Stimulated activated naive CD8-positive, alpha-beta T cell treated with anti-CD3 and anti-CD28 coated beads, Interleukin-15, Interleukin-2, amounts not matched to agents 100 ng/mL and 50 ng/mL, for 24 hours (primary cell): ENCODE measurements at regions not wholly inside any gene's neighbourhood (a gene's known extent, or its start where the extent isn't known, plus 50 kb on each side); places are given as distances from the start of the nearest gene placed in this dataset.
"Not testable (repeated sequence)": the region's sequence is repeated elsewhere in the genome, so short reads cannot be mapped to it uniquely, and the experiment has no call there.

ENCODE experiments used
- H3K27ac Mint-ChIP-seq: one replicate; pipeline ENCODE4 v1.8.0; 2021; ENCODE audit warnings: mild to moderate bottlenecking, mixed read lengths
- H3K27me3 Mint-ChIP-seq: one replicate; pipeline ENCODE4 v1.8.0; 2021; ENCODE audit warnings: mixed read lengths
- H3K36me3 Mint-ChIP-seq: one replicate; pipeline ENCODE4 v1.8.0; 2021; ENCODE audit warnings: low read depth, mixed read lengths
- H3K4me1 Mint-ChIP-seq: one replicate; pipeline ENCODE4 v1.8.0; 2021; ENCODE audit warnings: low read depth, mixed read lengths
- H3K4me3 Mint-ChIP-seq: one replicate; pipeline ENCODE4 v1.8.0; 2021; ENCODE audit warnings: mild to moderate bottlenecking, mixed read lengths
- H3K9me3 Mint-ChIP-seq: one replicate; pipeline ENCODE4 v1.8.0; 2021; ENCODE audit warnings: mixed read lengths

DNA sequence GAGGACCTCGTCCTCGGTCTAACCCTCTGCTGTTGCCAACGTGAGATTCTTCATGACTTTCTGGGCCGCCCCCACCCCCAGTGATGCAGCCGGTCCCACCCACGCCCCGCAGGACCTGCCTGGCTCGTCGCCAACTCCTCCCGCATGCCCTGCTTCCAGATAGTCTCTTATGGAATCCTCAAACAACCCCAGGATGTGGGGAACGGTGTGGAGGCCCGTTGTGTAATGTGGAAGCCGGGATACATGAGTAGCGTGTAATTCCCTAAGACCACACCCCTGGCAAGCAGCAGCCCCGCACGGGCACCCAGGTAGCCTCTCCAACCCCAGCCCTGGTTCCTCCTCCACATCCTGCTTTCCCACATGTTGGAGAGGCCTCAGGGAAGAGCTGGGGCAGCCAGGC is 275.9 kb downstream of the C16orf95 start:
- no peaks in the 10 kb centered on the region for H3K36me3 Mint-ChIP-seq
- no peak overlapping the region for H3K27ac Mint-ChIP-seq
- H3K27me3 Mint-ChIP-seq: peaks cover 7% of the 10 kb centered on the region
- H3K4me3 Mint-ChIP-seq: no peak overlapping the region
- no peaks in the 10 kb centered on the region for H3K9me3 Mint-ChIP-seq
- no peaks in the 10 kb centered on the region for H3K4me1 Mint-ChIP-seq

DNA sequence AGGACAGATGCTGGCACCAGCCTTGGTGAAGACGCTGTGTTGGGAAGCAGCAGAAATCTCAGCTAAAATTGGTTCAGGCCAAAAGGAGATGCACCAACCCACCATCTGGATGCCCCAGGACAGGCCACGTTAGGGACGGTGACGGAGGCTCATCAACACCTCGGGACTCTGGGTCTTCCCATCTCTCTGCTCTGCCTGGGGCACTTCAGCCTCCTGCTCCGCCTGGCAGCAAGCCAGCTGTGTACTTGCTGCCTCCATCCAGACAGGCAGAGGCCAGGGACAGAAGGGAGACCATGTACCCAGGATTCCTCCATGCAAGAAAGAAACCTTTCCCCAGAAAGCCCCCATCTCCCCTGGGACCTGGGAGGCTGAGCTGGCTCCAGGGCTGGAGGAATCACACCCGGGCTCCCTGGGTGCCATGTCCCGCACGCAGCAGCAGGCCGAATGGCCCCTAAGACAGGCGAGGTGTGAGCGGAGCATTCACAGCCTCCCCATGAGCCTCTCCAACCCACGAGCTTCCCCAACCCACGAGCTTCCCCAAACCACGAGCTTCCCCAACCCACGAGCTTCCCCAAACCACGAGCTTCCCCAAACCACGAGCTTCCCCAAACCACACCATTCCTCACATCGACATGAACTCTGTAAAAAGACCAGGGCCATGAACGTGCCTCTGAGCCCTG is 274.5 kb downstream of the C16orf95 start:
- H3K27ac Mint-ChIP-seq: no peak overlapping the region
- no peaks in the 10 kb centered on the region for H3K9me3 Mint-ChIP-seq
- no peaks in the 10 kb centered on the region for H3K4me1 Mint-ChIP-seq
- H3K27me3 Mint-ChIP-seq: peaks cover 7% of the 10 kb centered on the region
- H3K4me3 Mint-ChIP-seq: no peak overlapping the region
- H3K36me3 Mint-ChIP-seq: no peaks in the 10 kb centered on the region

DNA sequence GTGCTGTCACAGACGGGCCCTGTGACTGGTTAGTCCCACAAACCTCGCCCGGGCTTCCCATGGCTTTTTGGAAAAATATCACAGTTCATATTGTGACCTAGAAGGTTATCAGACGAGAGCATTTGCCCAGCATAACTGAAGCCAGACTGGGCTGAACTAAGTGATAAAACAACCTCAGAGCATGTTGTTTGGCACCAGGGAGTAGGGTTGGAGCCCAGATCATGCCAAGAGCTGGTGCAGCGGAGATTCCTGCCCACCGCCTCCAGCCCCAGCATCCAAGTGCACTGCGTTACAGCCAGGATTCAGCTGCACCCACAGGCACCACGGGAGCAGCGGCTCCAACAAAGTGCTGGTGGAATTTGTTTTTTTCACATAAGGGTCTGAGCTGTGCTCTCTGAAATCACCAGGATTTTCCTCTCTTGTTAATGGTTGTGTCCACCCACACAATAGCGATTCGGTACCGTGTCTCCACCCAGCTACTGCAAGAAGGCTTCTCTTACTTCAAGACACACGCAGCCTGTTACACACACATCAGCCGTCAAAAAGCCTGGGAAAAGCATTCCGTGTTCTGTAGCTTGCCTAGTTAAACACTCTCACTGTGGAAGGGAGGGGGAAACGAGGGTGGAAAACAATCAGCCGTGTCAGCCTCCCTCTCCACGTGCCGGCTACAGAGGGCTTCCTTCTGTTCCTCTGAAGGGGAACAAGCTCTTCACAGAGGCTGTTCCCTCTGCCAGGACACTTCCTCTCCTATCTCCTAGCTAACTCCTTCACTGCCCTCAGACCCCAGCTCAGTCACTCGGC is 273.8 kb downstream of the C16orf95 start:
- peaks cover 7% of the 10 kb centered on the region for H3K27me3 Mint-ChIP-seq
- no peak overlapping the region for H3K27ac Mint-ChIP-seq

DNA sequence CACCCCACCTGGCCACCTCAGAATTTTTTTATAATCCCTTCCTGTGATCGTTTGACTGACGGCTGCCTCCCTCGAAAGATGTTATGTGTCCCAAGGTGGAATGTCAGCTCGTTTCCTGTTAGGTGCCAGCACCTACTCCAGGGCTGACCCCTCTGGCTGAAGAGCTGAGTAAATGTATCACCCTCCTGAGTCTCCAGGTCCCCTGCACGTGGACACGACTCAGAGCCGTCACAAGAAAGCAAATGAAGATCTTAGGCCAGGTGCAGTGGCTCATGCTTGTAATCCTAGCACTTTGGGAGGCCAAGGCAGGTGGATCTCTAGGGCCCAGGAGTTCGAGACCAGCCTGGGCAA is 273.2 kb downstream of the C16orf95 start:
- Mint-ChIP-seq H3K36me3 (no peaks in the 10 kb centered on the region), H3K4me3 (no peak overlapping the region), H3K27me3 (peaks cover 7% of the 10 kb centered on the region), H3K4me1 (no peaks in the 10 kb centered on the region), H3K9me3 (no peaks in the 10 kb centered on the region), H3K27ac (no peak overlapping the region)

More for the DNA sequence above, 273.8 kb downstream of the C16orf95 start:
- no peaks in the 10 kb centered on the region for H3K36me3 Mint-ChIP-seq
- no peaks in the 10 kb centered on the region for H3K9me3 Mint-ChIP-seq
- no peaks in the 10 kb centered on the region for H3K4me1 Mint-ChIP-seq
- H3K4me3 Mint-ChIP-seq: no peak overlapping the region

DNA sequence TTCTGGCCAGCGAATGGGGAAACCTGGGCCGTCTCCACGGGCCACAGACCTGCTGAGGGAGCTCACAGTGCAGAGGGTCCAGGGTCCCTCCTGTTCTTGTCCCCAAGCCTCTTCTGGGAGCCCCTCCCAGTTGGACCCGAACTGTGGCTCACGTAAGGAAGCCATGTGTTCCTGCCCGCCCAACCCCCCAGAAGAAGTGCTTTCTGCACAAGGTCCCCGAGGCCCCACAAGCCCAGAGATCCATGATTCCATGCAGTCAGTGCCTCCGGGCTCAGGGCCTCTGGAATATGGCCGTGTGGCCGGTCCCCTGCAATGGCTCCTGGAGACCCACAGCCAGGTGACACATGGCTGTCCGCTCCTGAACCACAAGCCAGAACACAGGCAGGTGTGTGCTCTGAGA is 272.4 kb downstream of the C16orf95 start:
- Mint-ChIP-seq H3K4me1 (no peaks in the 10 kb centered on the region), H3K27ac (no peak overlapping the region), H3K27me3 (peaks cover 7% of the 10 kb centered on the region), H3K9me3 (no peaks in the 10 kb centered on the region), H3K36me3 (no peaks in the 10 kb centered on the region), H3K4me3 (no peak overlapping the region)

DNA sequence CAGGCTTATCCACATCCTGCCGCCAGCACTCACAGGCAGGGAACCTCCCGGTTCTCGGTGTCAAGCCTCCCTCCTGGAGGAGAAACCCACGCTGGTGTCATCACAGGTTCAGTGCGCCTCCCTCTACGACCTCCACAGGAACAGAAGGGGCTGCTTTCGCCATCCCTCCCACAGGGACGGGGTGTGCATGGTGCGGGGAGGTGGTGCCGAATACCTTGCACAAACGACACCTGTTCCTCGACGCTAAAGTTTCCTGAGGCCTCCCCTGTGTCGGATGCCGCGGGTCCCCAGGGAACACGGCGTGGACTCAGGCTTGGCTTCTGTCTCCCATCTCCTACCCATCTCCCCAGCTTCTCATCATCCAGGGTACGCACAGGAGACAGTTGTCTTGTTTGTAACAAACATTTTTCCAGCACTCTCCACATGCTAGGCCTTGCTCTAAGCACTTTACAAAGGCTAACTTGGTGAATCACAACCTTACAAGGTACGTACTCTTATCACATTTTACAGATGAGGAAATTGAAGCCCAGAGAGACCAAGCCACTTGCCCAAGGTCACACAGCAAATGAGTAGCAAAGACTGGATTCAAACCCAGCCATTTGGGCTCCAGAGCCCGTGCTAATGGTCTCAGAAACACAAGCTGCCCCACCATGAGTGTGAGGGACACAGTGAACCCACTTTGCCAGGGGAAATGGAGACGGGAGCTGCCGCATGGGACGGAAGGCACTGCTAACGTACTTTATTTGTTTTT is 271.6 kb downstream of the C16orf95 start:
- Mint-ChIP-seq H3K4me1 (no peaks in the 10 kb centered on the region), H3K4me3 (no peak overlapping the region), H3K27ac (no peak overlapping the region), H3K36me3 (no peaks in the 10 kb centered on the region), H3K9me3 (no peaks in the 10 kb centered on the region), H3K27me3 (peaks cover 7% of the 10 kb centered on the region)

DNA sequence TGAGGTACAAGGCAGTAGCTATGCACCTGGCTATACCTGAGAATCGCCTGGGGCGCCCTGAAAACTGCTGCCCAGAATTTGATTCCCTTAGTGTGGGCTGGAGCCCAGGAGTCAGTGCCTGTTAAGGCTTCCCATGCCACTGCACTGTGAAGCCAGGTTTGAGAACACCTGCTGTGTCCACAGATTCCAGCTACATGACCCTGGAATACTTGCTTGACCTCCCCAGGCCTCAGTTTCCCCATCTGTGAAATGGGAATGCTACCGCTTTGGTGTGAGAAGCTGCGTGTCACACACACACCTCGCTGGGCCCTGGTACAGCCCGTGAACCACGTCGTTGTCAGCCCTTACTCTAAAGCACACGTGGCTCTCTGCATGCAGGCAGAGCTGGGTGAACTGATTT is 271.0 kb downstream of the C16orf95 start:
- no peaks in the 10 kb centered on the region for H3K36me3 Mint-ChIP-seq
- no peak overlapping the region for H3K27ac Mint-ChIP-seq
- no peaks in the 10 kb centered on the region for H3K4me1 Mint-ChIP-seq
- H3K9me3 Mint-ChIP-seq: no peaks in the 10 kb centered on the region
- peaks cover 7% of the 10 kb centered on the region for H3K27me3 Mint-ChIP-seq
- H3K4me3 Mint-ChIP-seq: no peak overlapping the region

DNA sequence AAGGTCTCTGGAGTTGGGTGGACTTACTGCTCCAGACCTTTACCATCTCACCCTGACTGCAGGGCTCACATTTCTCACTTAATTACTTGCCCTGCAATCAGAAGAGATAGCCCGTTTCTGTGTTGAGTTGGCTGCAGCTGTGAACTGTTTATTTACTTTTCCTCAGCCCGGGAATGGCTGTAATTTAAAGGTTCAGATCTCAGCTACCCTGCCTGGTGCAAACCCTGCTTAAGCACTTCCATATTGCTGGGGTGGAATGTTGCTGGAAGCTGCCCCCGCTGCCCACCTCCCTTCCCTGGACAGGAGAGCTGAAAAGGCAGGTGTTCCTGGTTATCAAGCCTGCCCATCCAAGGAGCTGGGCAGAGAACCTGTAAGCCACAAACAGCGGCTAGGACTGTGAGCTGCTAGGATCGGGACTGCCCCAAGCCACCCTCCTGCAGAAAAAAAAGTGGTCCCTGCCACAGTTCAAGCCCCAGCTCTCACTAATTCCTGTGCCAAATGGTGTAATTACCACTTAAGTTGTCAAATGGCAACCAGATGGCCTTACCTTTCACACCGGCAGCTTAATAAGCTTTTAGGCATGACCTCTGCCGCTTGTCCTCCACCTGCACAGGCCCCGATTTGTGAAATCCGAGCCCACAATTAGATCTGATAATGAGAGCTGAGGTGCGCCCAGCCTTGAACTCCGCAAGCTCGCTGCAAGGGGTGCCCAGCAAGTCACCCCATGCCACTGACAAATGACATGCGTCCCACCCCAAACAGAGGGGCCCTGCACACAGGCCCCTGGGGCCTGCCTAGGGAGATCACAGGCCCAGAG is 269.8 kb downstream of the C16orf95 start:
- Mint-ChIP-seq H3K27ac (no peak overlapping the region), H3K4me3 (no peak overlapping the region), H3K36me3 (no peaks in the 10 kb centered on the region), H3K4me1 (no peaks in the 10 kb centered on the region), H3K9me3 (no peaks in the 10 kb centered on the region), H3K27me3 (peaks cover 9% of the 10 kb centered on the region)

DNA sequence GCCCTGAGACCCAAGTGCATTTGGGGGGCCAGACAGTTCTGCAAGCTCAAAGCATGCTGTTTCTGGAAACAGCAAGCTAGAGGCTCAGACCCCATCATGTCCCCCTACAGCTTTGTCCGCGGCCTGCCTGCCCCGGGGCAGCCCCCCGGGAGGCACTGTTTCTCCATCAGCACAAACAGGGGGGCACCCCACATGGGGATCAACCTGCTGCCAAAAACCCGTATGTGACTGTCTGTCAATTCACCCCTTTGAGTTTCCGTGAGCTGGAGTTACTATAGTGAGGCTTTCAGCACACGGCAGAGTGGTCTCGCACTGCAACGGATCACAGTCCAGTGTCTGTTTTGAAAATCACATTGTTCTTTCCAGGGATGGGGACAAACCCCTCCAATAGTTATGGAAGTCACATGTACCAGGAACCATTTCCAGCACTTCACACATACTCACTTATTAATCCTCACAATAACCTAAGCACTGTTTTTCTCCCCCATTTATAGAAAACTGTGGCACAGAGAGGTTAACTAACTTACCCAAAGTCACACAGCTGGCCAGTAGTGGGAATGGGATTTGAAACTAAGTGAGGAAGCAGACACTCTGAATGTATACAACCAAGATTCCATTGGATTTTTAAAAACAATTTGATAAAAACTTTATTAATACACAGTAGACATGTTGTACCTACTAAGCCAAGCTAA is 269.0 kb downstream of the C16orf95 start:
- Mint-ChIP-seq H3K4me3 (no peak overlapping the region), H3K4me1 (no peaks in the 10 kb centered on the region), H3K36me3 (no peaks in the 10 kb centered on the region), H3K9me3 (no peaks in the 10 kb centered on the region), H3K27ac (no peak overlapping the region), H3K27me3 (peaks cover 12% of the 10 kb centered on the region)

DNA sequence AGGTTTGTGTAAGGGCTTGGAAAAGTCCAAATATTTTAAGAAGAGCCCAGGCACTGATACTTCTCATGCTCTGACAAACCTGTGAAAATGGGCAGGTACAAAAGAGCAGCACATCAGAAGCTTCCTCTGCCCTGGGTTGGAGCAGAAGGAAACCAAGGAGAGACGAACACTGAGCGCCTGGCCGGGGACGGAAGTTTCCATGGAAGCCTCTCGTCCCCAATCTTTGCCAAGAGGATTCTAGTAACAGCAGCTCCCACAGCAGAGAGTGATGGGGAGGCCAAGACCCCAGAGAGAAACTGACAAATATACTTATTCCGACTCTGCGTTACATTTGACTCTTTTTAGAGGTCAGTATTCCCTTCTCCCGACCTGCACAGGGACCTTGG is 268.5 kb downstream of the C16orf95 start:
- Mint-ChIP-seq H3K4me3 (no peak overlapping the region), H3K4me1 (no peaks in the 10 kb centered on the region), H3K9me3 (no peaks in the 10 kb centered on the region), H3K27ac (no peak overlapping the region), H3K27me3 (peaks cover 11% of the 10 kb centered on the region), H3K36me3 (no peaks in the 10 kb centered on the region)

DNA sequence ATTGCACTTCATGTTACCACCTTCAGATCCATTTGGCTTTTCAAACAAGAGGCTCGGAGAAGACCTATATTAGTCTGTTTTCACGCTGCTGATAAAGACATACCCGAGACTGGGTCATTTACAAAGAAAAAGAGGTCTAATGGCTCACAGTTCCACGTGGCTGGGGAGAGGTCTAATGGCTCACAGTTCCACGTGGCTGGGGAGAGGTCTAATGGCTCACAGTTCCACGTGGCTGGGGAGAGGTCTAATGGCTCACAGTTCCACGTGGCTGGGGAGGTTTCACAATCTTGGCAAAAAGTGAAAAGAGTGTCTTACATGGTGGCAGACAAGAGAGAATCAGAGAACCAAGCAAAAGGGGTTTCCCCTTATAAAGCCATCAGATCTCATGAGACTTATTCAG is 268.0 kb downstream of the C16orf95 start:
- not testable (repeated sequence) for H3K36me3 Mint-ChIP-seq, H3K27ac Mint-ChIP-seq, H3K9me3 Mint-ChIP-seq, H3K4me1 Mint-ChIP-seq, H3K4me3 Mint-ChIP-seq
- peaks cover 12% of the 10 kb centered on the region for H3K27me3 Mint-ChIP-seq

DNA sequence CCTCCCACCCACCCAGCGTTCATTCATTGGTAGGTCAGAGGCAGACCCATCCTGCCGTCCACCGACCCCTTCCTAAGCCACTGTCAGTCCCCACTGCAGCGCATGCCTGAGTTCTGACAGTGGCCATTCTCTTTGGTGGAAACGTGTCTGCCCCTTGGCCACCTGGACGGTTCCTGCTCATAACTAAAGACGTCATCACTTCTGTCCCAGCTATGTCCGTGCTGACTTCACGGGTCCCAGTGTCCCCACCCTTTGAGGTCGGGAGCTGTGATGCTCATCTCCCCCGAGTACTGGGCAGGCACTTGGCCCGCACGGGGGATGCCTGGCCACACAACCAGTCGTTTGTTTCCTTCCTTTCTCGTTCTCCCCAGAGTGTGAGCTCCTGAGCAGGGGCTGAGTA is 267.1 kb downstream of the C16orf95 start:
- peaks cover 16% of the 10 kb centered on the region for H3K27me3 Mint-ChIP-seq
- H3K4me3 Mint-ChIP-seq: no peak overlapping the region
- H3K36me3 Mint-ChIP-seq: no peaks in the 10 kb centered on the region
- H3K9me3 Mint-ChIP-seq: peaks cover 3% of the 10 kb centered on the region
- H3K4me1 Mint-ChIP-seq: no peaks in the 10 kb centered on the region
- no peak overlapping the region for H3K27ac Mint-ChIP-seq

DNA sequence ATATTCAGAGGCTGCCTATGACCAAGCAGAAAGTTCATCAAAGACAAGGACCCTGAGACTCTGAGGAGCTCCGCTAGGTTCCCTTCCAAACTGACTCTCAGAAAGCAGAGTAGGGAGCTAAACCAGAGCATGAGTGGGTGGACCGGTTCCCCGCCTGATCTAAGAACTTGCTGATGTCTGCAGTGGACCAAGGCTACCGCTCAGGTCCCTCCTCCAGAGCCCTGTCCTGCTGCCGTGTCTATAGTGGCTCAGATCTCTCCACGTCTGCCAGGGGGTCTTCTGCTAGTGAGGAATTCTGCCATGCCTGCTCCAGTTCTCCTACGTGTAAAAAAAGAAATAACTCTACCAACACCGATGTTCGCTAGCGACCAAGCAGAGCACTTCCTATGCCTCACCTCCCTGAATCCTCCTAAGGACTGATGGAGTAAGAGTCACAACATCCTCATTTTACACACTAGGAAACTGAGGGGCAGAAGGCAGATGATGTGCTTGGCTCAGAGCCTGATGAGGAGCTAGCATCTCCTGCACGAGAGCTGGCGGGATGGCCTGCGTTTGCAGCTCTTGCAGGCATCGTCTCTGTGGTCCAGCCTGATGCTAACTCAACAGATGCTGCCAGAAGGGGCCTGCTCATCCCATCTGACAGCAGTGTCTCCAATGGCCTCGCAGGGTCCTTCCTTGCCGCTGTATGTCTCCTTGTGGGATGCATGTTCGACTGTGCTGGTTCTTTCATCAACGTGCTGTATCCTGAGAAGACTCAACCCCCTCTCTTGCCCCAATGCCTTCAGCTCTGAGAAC is 265.5 kb downstream of the C16orf95 start:
- Mint-ChIP-seq H3K4me3 (no peak overlapping the region), H3K27me3 (peaks cover 16% of the 10 kb centered on the region), H3K27ac (no peak overlapping the region), H3K9me3 (peaks cover 3% of the 10 kb centered on the region), H3K4me1 (no peaks in the 10 kb centered on the region), H3K36me3 (no peaks in the 10 kb centered on the region)

DNA sequence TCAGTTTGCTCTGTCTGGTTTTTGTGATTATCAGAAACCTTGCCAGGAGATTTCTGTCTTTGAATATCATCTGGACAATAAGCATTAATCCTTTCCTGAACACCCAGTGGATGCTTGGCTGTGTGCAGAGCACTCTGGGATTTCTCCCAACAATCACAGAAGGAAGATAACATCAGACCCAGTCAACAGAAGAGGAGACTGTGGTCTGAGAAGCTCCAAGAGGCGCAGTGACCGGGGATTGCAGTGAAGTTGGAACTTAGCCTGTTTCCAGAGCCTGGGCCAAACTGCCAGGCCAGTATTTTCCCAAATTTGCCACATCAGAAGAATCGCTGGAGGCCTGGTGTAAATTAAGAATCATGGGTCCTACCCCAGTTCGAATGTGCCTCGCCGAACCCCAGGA is 264.7 kb downstream of the C16orf95 start:
- H3K4me1 Mint-ChIP-seq: no peaks in the 10 kb centered on the region
- H3K4me3 Mint-ChIP-seq: no peak overlapping the region
- H3K36me3 Mint-ChIP-seq: no peaks in the 10 kb centered on the region
- H3K27ac Mint-ChIP-seq: no peak overlapping the region
- peaks cover 3% of the 10 kb centered on the region for H3K9me3 Mint-ChIP-seq
- H3K27me3 Mint-ChIP-seq: peaks cover 16% of the 10 kb centered on the region
